ENCODE measurements at regions not wholly inside any gene's neighbourhood (a gene's known extent, or its start where the extent isn't known, plus 50 kb on each side); places are given as distances from the start of the nearest gene placed in this dataset.

DNA sequence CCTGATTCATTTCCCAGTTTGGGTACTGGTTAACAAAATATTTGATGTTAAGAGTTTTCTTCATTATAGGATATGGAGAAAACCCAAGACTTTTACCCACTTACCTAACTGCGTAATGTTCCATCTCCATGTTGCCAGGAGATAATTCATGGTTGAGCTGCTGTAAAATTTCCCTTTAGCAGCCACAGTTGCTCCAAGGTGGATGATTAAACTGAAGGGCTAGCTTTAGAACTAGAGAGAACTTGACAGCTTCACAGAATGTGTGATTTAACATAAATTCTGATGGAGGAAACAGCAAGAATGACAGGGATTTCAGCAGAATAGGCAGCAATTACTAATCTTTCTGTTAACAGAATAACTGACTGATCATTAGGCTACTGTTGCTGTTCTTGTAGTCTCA, 236.1 kb downstream of the MEF2C start:
- peaks cover 7% of the 10 kb centered on the region for H3K27me3 Mint-ChIP-seq (ENCODE audit: insufficient read depth, unreplicated experiment)
- no peaks in the 10 kb centered on the region for H3K36me3 Mint-ChIP-seq (ENCODE audit: insufficient read depth, unreplicated experiment)
- Histone ChIP-seq H3K36me3 (ENCODE audit: control insufficient read depth, insufficient read depth, low read length) (no peaks in the 10 kb centered on the region), H3K9me3 (no peaks in the 10 kb centered on the region), H3K4me1 (no peaks in the 10 kb centered on the region), H3K4me3 (ENCODE audit: low read depth, low read length) (no peak overlapping the region), H3K27me3 (replicated peaks; ENCODE audit: control insufficient read depth, insufficient read depth, low read length) (no peaks in the 10 kb centered on the region)
- H3K4me1 Mint-ChIP-seq (ENCODE audit: low read depth, unreplicated experiment) = no peaks in the 10 kb centered on the region
- no peaks in the 10 kb centered on the region for H3K9me3 Mint-ChIP-seq (ENCODE audit: unreplicated experiment)
- H3K4me3 Mint-ChIP-seq (ENCODE audit: unreplicated experiment) = no peak overlapping the region
- TF ChIP-seq, protein P1, sequence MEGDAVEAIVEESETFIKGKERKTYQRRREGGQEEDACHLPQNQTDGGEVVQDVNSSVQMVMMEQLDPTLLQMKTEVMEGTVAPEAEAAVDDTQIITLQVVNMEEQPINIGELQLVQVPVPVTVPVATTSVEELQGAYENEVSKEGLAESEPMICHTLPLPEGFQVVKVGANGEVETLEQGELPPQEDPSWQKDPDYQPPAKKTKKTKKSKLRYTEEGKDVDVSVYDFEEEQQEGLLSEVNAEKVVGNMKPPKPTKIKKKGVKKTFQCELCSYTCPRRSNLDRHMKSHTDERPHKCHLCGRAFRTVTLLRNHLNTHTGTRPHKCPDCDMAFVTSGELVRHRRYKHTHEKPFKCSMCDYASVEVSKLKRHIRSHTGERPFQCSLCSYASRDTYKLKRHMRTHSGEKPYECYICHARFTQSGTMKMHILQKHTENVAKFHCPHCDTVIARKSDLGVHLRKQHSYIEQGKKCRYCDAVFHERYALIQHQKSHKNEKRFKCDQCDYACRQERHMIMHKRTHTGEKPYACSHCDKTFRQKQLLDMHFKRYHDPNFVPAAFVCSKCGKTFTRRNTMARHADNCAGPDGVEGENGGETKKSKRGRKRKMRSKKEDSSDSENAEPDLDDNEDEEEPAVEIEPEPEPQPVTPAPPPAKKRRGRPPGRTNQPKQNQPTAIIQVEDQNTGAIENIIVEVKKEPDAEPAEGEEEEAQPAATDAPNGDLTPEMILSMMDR (IDR thresholded peaks at IDR 0.05; ENCODE audit: insufficient read depth in 1 of 2, low read depth in 1 of 2, low read length in 1 of 2, severe bottlenecking in 1 of 2, unreplicated experiment in 1 of 2) = no peak
- CTCF ChIA-PET = no interaction called here
- POLR2A ChIA-PET = no interaction called here
- H3K27ac Mint-ChIP-seq (ENCODE audit: unreplicated experiment) = no peak overlapping the region
- intact Hi-C loops (cut with micrococcal nuclease; ENCODE audit: unreplicated experiment) = no loop called here
- BruUV-seq (replicated peaks) = no TSS peak
- no peak for DNase-seq

DNA sequence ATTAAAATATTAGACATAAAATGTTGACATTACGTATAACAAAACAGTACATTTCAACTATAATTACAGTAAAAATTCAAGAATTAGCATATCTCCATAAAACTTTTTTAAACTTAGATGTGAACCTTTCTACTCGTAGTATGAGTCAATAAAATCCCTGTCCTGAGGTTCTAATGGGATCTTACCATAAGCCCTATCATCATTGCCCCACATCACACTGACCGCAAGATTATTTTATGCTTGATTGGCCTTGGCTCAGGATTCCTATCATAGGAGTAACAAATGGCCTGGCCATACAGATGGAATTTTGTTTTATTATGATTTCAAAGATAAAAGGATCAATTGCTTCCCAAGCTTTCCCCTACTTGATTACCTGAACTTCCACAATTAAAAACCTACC, 238.3 kb downstream of the MEF2C start:
- no peaks in the 10 kb centered on the region for H3K36me3 ChIP-seq (ENCODE audit: control insufficient read depth, insufficient read depth, low read length)
- no peak overlapping the region for H3K27ac Mint-ChIP-seq (ENCODE audit: unreplicated experiment)
- H3K27me3 Mint-ChIP-seq (ENCODE audit: insufficient read depth, unreplicated experiment) = peaks cover 8% of the 10 kb centered on the region
- H3K4me1 ChIP-seq = no peaks in the 10 kb centered on the region
- no peak for DNase-seq
- intact Hi-C loops (cut with micrococcal nuclease; ENCODE audit: unreplicated experiment) = no loop called here
- no peaks in the 10 kb centered on the region for H3K4me1 Mint-ChIP-seq (ENCODE audit: low read depth, unreplicated experiment)
- no TSS peak for BruUV-seq (replicated peaks)
- CTCF ChIA-PET = interaction anchor here (0.6 kb wide), 1 partner anchor 1795 kb away, joined by 3 read pairs; no protein-coding TSS in a partner anchor
- no peaks in the 10 kb centered on the region for H3K27me3 ChIP-seq (replicated peaks; ENCODE audit: control insufficient read depth, insufficient read depth, low read length)
- no peaks in the 10 kb centered on the region for H3K36me3 Mint-ChIP-seq (ENCODE audit: insufficient read depth, unreplicated experiment)
- H3K4me3 Mint-ChIP-seq (ENCODE audit: unreplicated experiment) = no peak overlapping the region
- no peaks in the 10 kb centered on the region for H3K9me3 Mint-ChIP-seq (ENCODE audit: unreplicated experiment)
- H3K4me3 ChIP-seq (ENCODE audit: low read depth, low read length) = no peak overlapping the region
- TF ChIP-seq, protein P1 (IDR thresholded peaks at IDR 0.05; ENCODE audit: insufficient read depth in 1 of 2, low read depth in 1 of 2, low read length in 1 of 2, severe bottlenecking in 1 of 2, unreplicated experiment in 1 of 2) = no peak
- H3K9me3 ChIP-seq = no peaks in the 10 kb centered on the region
- POLR2A ChIA-PET = no interaction called here

DNA sequence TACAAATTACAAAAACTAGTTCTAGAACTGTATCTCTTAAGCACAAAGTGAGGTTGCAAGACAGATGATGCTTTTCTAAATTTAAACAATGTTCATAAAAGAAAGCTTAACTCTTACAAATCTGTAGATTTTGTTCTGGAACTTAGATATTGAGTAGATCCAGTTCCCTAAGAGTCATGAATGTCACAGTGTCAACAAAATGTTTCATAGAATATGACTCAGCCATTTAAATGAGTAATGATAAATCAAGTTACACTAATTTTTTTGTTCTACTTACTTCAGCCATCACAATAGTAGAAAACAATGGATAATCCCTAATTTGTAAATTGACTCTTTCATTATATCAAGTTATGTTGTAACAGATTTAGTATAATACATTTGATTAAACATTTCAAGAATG, 239.7 kb downstream of the MEF2C start:
- no peaks in the 10 kb centered on the region for H3K9me3 Mint-ChIP-seq (ENCODE audit: unreplicated experiment)
- POLR2A ChIA-PET = no interaction called here
- no peak overlapping the region for H3K4me3 Mint-ChIP-seq (ENCODE audit: unreplicated experiment)
- no peak overlapping the region for H3K27ac Mint-ChIP-seq (ENCODE audit: unreplicated experiment)
- no peak overlapping the region for H3K4me3 ChIP-seq (ENCODE audit: low read depth, low read length)
- TF ChIP-seq, protein P1 (IDR thresholded peaks at IDR 0.05; ENCODE audit: insufficient read depth in 1 of 2, low read depth in 1 of 2, low read length in 1 of 2, severe bottlenecking in 1 of 2, unreplicated experiment in 1 of 2) = no peak
- peaks cover 11% of the 10 kb centered on the region for H3K27me3 Mint-ChIP-seq (ENCODE audit: insufficient read depth, unreplicated experiment)
- intact Hi-C loops (cut with micrococcal nuclease; ENCODE audit: unreplicated experiment) = no loop called here
- H3K36me3 Mint-ChIP-seq (ENCODE audit: insufficient read depth, unreplicated experiment) = no peaks in the 10 kb centered on the region
- no TSS peak for BruUV-seq (replicated peaks)
- no peaks in the 10 kb centered on the region for H3K4me1 Mint-ChIP-seq (ENCODE audit: low read depth, unreplicated experiment)
- H3K4me1 ChIP-seq = no peaks in the 10 kb centered on the region
- CTCF ChIA-PET = no interaction called here
- H3K27me3 ChIP-seq (replicated peaks; ENCODE audit: control insufficient read depth, insufficient read depth, low read length) = no peaks in the 10 kb centered on the region
- H3K36me3 ChIP-seq (ENCODE audit: control insufficient read depth, insufficient read depth, low read length) = no peaks in the 10 kb centered on the region
- H3K9me3 ChIP-seq = no peaks in the 10 kb centered on the region
- no peak for DNase-seq

All from Caco-2 (cell line).